ENCODE measurements at regions not wholly inside any gene's neighbourhood (a gene's known extent, or its start where the extent isn't known, plus 50 kb on each side); places are given as distances from the start of the nearest gene placed in this dataset.

DNA sequence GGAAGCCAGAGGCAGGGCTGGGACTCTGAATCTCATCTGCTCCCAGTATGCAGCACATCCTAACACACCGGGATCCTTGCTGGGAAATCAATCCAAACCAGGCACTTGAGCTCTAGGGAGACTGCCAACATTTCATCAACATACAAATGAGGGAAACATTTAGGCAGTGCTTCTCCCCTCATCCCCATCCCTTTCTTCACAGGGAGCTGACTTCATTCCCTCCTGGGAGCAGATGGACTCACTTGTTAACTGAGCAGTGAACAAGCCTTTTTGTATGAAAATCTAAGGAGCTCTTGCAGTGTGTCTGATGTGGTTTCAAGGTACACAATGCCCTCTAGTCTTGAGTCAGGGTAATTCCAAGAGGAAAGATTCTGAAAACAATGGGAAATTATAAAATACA is 96.3 kb downstream of the TMEM114 start:
- DNase-seq = no peak
- H3K27me3 ChIP-seq = no peaks in the 10 kb centered on the region
- H3K9me3 ChIP-seq = no peaks in the 10 kb centered on the region
- TF ChIP-seq POLR2A (IDR thresholded peaks at IDR 0.05) = no peak
- TF ChIP-seq, protein P1, sequence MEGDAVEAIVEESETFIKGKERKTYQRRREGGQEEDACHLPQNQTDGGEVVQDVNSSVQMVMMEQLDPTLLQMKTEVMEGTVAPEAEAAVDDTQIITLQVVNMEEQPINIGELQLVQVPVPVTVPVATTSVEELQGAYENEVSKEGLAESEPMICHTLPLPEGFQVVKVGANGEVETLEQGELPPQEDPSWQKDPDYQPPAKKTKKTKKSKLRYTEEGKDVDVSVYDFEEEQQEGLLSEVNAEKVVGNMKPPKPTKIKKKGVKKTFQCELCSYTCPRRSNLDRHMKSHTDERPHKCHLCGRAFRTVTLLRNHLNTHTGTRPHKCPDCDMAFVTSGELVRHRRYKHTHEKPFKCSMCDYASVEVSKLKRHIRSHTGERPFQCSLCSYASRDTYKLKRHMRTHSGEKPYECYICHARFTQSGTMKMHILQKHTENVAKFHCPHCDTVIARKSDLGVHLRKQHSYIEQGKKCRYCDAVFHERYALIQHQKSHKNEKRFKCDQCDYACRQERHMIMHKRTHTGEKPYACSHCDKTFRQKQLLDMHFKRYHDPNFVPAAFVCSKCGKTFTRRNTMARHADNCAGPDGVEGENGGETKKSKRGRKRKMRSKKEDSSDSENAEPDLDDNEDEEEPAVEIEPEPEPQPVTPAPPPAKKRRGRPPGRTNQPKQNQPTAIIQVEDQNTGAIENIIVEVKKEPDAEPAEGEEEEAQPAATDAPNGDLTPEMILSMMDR (IDR thresholded peaks at IDR 0.05) = no peak
- H3K36me3 ChIP-seq = no peaks in the 10 kb centered on the region
- H3K4me3 ChIP-seq = no peak overlapping the region
- H3K4me1 ChIP-seq = no peaks in the 10 kb centered on the region
- H3K27ac ChIP-seq = no peak overlapping the region
- intact Hi-C loops (cut with DNase I; ENCODE audit: low total_unique reads) = no loop called here

GRCh38 chr16:8492690-8493089 is 97.6 kb downstream of the TMEM114 start:
- intact Hi-C loops (cut with DNase I; ENCODE audit: low total_unique reads) = no loop called here
- Histone ChIP-seq H3K4me1 (no peaks in the 10 kb centered on the region), H3K27me3 (no peaks in the 10 kb centered on the region), H3K9me3 (no peaks in the 10 kb centered on the region), H3K36me3 (no peaks in the 10 kb centered on the region), H3K4me3 (no peak overlapping the region), H3K27ac (no peak overlapping the region)
- TF ChIP-seq POLR2A (IDR thresholded peaks at IDR 0.05) = no peak
- TF ChIP-seq, protein P1 (IDR thresholded peaks at IDR 0.05) = no peak
- DNase-seq = no peak

- Histone ChIP-seq H3K27ac (no peak overlapping the region), H3K36me3 (no peaks in the 10 kb centered on the region), H3K9me3 (no peaks in the 10 kb centered on the region), H3K27me3 (no peaks in the 10 kb centered on the region), H3K4me1 (no peaks in the 10 kb centered on the region), H3K4me3 (no peak overlapping the region)
- DNase-seq = no peak
- intact Hi-C loops (cut with DNase I; ENCODE audit: low total_unique reads) = no loop called here
- TF ChIP-seq POLR2A (IDR thresholded peaks at IDR 0.05) = no peak
- TF ChIP-seq, protein P1 (IDR thresholded peaks at IDR 0.05) = no peak
Measured at GRCh38 chr16:8489580-8489979, 100.7 kb downstream of the TMEM114 start.

- no peak for DNase-seq
- Histone ChIP-seq H3K27ac (no peak overlapping the region), H3K9me3 (no peaks in the 10 kb centered on the region), H3K4me3 (no peak overlapping the region), H3K36me3 (no peaks in the 10 kb centered on the region), H3K4me1 (no peaks in the 10 kb centered on the region), H3K27me3 (no peaks in the 10 kb centered on the region)
- intact Hi-C loops (cut with DNase I; ENCODE audit: low total_unique reads) = no loop called here
- TF ChIP-seq, protein P1 (IDR thresholded peaks at IDR 0.05) = no peak
- no peak for TF ChIP-seq POLR2A (IDR thresholded peaks at IDR 0.05)
Measured at GRCh38 chr16:8486985-8487384, 103.3 kb downstream of the TMEM114 start.

- no peak for DNase-seq
- Histone ChIP-seq H3K4me3 (no peak overlapping the region), H3K27ac (no peak overlapping the region), H3K27me3 (no peaks in the 10 kb centered on the region), H3K4me1 (no peaks in the 10 kb centered on the region), H3K36me3 (no peaks in the 10 kb centered on the region), H3K9me3 (no peaks in the 10 kb centered on the region)
- TF ChIP-seq, protein P1 (IDR thresholded peaks at IDR 0.05) = no peak
- TF ChIP-seq POLR2A (IDR thresholded peaks at IDR 0.05) = no peak
- intact Hi-C loops (cut with DNase I; ENCODE audit: low total_unique reads) = no loop called here
Measured at GRCh38 chr16:8483396-8483795, 106.9 kb downstream of the TMEM114 start.
